Keratinocyte (primary cell): ENCODE measurements at regions not wholly inside any gene's neighbourhood (a gene's known extent, or its start where the extent isn't known, plus 50 kb on each side); places are given as distances from the start of the nearest gene placed in this dataset.

Experiments used
- DNase-seq: peaks from one replicate; pipeline ENCODE4 v3.0.0-alpha.2; 2011; ENCODE audit warnings: low read depth, missing footprints, low spot score
- FAIRE-seq: peaks from 2 replicates; lab custom pipeline; 2011; peaks lifted over from hg19 to GRCh38; lab: Jason Lieb, UNC
- H2AFZ ChIP-seq: 2 replicates; pipeline ENCODE4 v1.6.0; 2012; ENCODE audit warnings: low read length, control low read depth, inconsistent platforms; ENCODE audit not compliant: control insufficient read depth
- H3K27ac ChIP-seq: 2 replicates; pipeline ENCODE4 v1.5.1; 2011; ENCODE audit warnings: low read length; ENCODE audit not compliant: control insufficient read depth, insufficient read depth
- H3K27me3 ChIP-seq: 3 replicates; pipeline ENCODE4 v1.6.0; 2011; ENCODE audit warnings: low read length; ENCODE audit not compliant: control insufficient read depth, insufficient read depth; ENCODE audit errors: extremely low read depth
- H3K36me3 ChIP-seq, 2 experiments: 2 replicates in 1 of 2; 3 replicates in 1 of 2; pipeline ENCODE4 v1.5.1; 2011; ENCODE audit warnings: low read length in 2 of 2, mild to moderate bottlenecking in 1 of 2; ENCODE audit not compliant: control insufficient read depth in 2 of 2, insufficient read depth in 2 of 2; ENCODE audit errors: extremely low read depth in 1 of 2
- H3K4me1 ChIP-seq: 3 replicates; pipeline ENCODE4 v1.5.1; 2011; ENCODE audit warnings: low read length; ENCODE audit not compliant: control insufficient read depth, insufficient read depth; ENCODE audit errors: extremely low read depth
- H3K4me2 ChIP-seq: 3 replicates; pipeline ENCODE4 v1.6.0; 2011; ENCODE audit warnings: low read depth, low read length; ENCODE audit not compliant: control insufficient read depth, insufficient read depth; ENCODE audit errors: extremely low read depth
- H3K4me3 ChIP-seq, 3 experiments: fragments of 200-600 bp in 1 of 3; sonication (generic) in 1 of 3; 2 replicates in 2 of 3; 3 replicates in 1 of 3; pipeline ENCODE4 v1.5.1; 2011 to 2016; ENCODE audit warnings: low read length in 3 of 3, mild to moderate bottlenecking in 3 of 3, control low read depth in 2 of 3, inconsistent platforms in 1 of 3, low read depth in 1 of 3, mixed read lengths in 1 of 3, mixed run types in 1 of 3, moderate library complexity in 1 of 3; ENCODE audit not compliant: control insufficient read depth in 2 of 3, insufficient read depth in 2 of 3; ENCODE audit errors: extremely low read depth in 1 of 3
- H3K79me2 ChIP-seq: 2 replicates; pipeline ENCODE4 v1.6.0; 2012; ENCODE audit warnings: low read length; ENCODE audit not compliant: control insufficient read depth, insufficient read depth
- H3K9ac ChIP-seq: 3 replicates; pipeline ENCODE4 v1.6.0; 2011; ENCODE audit warnings: low read length; ENCODE audit not compliant: control insufficient read depth, insufficient read depth; ENCODE audit errors: extremely low read depth
- H3K9me1 ChIP-seq: 3 replicates; pipeline ENCODE4 v1.6.0; 2011; ENCODE audit warnings: low read length; ENCODE audit not compliant: control insufficient read depth, insufficient read depth; ENCODE audit errors: extremely low read depth
- H3K9me3 ChIP-seq: 2 replicates; pipeline ENCODE4 v1.5.1; 2012; ENCODE audit warnings: low read depth, low read length; ENCODE audit not compliant: control insufficient read depth
- H4K20me1 ChIP-seq: 3 replicates; pipeline ENCODE4 v1.6.0; 2011; ENCODE audit warnings: low read length; ENCODE audit not compliant: control insufficient read depth, insufficient read depth; ENCODE audit errors: extremely low read depth
- EZH2 ChIP-seq: IDR thresholded peaks from one replicate; pipeline ENCODE4 v1.6.1; 2012; ENCODE audit warnings: inconsistent platforms, mild to moderate bottlenecking, low read length, moderate library complexity
- dilution Hi-C: fragments of 300-500 bp; cut with MboI; formaldehyde crosslinking; loops from one replicate; pipeline ENCODE4 v1.7.0; 2020; ENCODE audit warnings: low sequenced_read_pairs; ENCODE audit not compliant: extremely low pct_ligation_motif_present
- TF ChIP-seq, protein P1 (sequence below), 3 experiments: IDR thresholded peaks in 1 of 3; conservative IDR thresholded peaks in 1 of 3; optimal IDR thresholded peaks in 1 of 3; 2 replicates in 2 of 3; 3 replicates in 1 of 3; pipeline versions ENCODE3 to v1.5.1; 2011; ENCODE audit warnings: low read length in 3 of 3, mild to moderate bottlenecking in 3 of 3, moderate library complexity in 2 of 3, control low read depth in 1 of 3, inconsistent platforms in 1 of 3; ENCODE audit not compliant: insufficient read depth in 2 of 3; ENCODE audit errors: extremely low read depth in 1 of 3

DNA sequence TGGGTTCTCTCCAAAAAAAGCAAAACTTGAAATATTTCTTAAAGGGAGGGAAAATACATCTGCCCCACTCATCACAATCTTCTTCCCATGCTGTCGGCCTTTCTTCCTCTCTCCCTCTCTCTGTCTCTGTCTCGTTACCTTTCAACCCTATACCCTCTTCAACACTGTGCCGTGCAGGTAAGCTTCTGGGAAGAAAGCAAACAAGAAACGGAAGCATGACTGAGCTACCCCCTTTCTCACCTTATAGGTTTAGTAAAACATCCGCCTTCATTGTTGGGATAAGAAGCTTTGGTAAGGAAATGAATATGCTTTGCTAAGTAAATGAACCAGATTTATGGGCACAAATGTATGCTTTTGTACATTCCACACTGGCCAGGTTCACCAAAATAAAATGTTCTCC is 63.0 kb downstream of the TMEM30B start:
- no peak for TF ChIP-seq EZH2
- TF ChIP-seq, protein P1, sequence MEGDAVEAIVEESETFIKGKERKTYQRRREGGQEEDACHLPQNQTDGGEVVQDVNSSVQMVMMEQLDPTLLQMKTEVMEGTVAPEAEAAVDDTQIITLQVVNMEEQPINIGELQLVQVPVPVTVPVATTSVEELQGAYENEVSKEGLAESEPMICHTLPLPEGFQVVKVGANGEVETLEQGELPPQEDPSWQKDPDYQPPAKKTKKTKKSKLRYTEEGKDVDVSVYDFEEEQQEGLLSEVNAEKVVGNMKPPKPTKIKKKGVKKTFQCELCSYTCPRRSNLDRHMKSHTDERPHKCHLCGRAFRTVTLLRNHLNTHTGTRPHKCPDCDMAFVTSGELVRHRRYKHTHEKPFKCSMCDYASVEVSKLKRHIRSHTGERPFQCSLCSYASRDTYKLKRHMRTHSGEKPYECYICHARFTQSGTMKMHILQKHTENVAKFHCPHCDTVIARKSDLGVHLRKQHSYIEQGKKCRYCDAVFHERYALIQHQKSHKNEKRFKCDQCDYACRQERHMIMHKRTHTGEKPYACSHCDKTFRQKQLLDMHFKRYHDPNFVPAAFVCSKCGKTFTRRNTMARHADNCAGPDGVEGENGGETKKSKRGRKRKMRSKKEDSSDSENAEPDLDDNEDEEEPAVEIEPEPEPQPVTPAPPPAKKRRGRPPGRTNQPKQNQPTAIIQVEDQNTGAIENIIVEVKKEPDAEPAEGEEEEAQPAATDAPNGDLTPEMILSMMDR (optimal IDR thresholded peaks at IDR 0.05 in 1 of 3, IDR thresholded peaks at IDR 0.05 in 1 of 3, conservative IDR thresholded peaks at IDR 0.05 in 1 of 3; ENCODE audit: extremely low read depth in 1 of 3, insufficient read depth in 2 of 3, low read length in 3 of 3), result no peak
- dilution Hi-C loops, result loop anchor here (25.0 kb wide), 1 partner anchor 581 kb away; the partner anchor contains the start of gene SIX1

DNA sequence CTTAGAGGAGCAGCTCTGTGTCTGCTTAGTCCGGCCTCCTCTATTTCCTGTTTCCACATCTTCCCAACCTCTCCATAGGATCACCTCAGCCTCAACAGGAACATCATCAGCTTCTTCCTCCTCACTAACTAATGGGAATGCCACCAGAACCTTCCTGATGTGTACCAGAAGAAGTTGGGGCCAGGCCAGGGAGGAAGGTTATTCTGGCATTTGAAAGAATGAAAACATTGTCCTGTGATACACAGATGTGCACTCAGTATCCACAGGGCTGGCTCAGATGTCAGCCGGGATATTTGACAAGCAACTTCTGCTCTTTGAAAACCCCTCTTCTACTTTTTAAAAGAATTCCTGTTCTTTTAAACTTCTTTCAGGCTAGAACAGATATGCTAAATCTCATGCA is 63.6 kb downstream of the TMEM30B start:
- Histone ChIP-seq H3K4me1 (no peaks in the 10 kb centered on the region), H2AFZ (no peak overlapping the region), H3K9me3 (no peaks in the 10 kb centered on the region), H3K27ac (no peak overlapping the region), H3K9me1 (no peaks in the 10 kb centered on the region), H4K20me1 (no peaks in the 10 kb centered on the region), H3K79me2 (no peaks in the 10 kb centered on the region), H3K9ac (no peak overlapping the region), H3K27me3 (peaks cover 19% of the 10 kb centered on the region), H3K4me2 (no peak overlapping the region), H3K36me3 (no peaks in the 10 kb centered on the region), H3K4me3 (no peak overlapping the region)
- no peak for DNase-seq
- no peak for FAIRE-seq
- dilution Hi-C loops, result loop anchor here (25.0 kb wide), 1 partner anchor 580 kb away; the partner anchor contains the start of gene SIX1
- no peak for TF ChIP-seq EZH2
- TF ChIP-seq, protein P1 (optimal IDR thresholded peaks at IDR 0.05 in 1 of 3, IDR thresholded peaks at IDR 0.05 in 1 of 3, conservative IDR thresholded peaks at IDR 0.05 in 1 of 3; ENCODE audit: extremely low read depth in 1 of 3, insufficient read depth in 2 of 3, low read length in 3 of 3), result no peak

More for the DNA sequence above, 63.0 kb downstream of the TMEM30B start:
- peaks cover 19% of the 10 kb centered on the region for H3K27me3 ChIP-seq
- no peaks in the 10 kb centered on the region for H3K9me3 ChIP-seq
- no peaks in the 10 kb centered on the region for H3K4me1 ChIP-seq
- no peak for FAIRE-seq
- H3K36me3 ChIP-seq, result no peaks in the 10 kb centered on the region
- no peaks in the 10 kb centered on the region for H3K9me1 ChIP-seq
- no peaks in the 10 kb centered on the region for H4K20me1 ChIP-seq
- no peak overlapping the region for H3K9ac ChIP-seq
- H2AFZ ChIP-seq, result no peak overlapping the region
- no peaks in the 10 kb centered on the region for H3K79me2 ChIP-seq
- H3K27ac ChIP-seq, result no peak overlapping the region
- no peak for DNase-seq
- no peak overlapping the region for H3K4me2 ChIP-seq
- no peak overlapping the region for H3K4me3 ChIP-seq
